Mesendoderm (in vitro differentiated cells): ENCODE measurements at regions not wholly inside any gene's neighbourhood (a gene's known extent, or its start where the extent isn't known, plus 50 kb on each side); places are given as distances from the start of the nearest gene placed in this dataset.

Source experiments
- DNase-seq: peaks from one replicate; pipeline ENCODE4 v3.0.0; 2013
- H2AK5ac ChIP-seq: 2 replicates; pipeline ENCODE4 v1.6.1; 2013; ENCODE audit warnings: low read length, inconsistent platforms
- H2BK120ac ChIP-seq: 2 replicates; pipeline ENCODE4 v1.6.1; 2013; ENCODE audit warnings: low read depth, mild to moderate bottlenecking, low read length, moderate library complexity, mixed read lengths
- H2BK15ac ChIP-seq: replicated peaks from 2 replicates; pipeline ENCODE4 v1.6.1; 2013; ENCODE audit warnings: low read depth, mild to moderate bottlenecking, moderate library complexity
- H2BK5ac ChIP-seq: 2 replicates; pipeline ENCODE4 v1.6.1; 2013; ENCODE audit warnings: low read length, inconsistent platforms
- H3K18ac ChIP-seq: 2 replicates; pipeline ENCODE4 v1.6.1; 2013; ENCODE audit warnings: mild to moderate bottlenecking, low read length, mixed read lengths
- H3K23ac ChIP-seq: one replicate; pipeline ENCODE4 v1.6.1; 2013; ENCODE audit warnings: low read length
- H3K27ac ChIP-seq: 2 replicates; pipeline ENCODE4 v1.5.1; 2013; ENCODE audit warnings: low read depth, mild to moderate bottlenecking, inconsistent platforms, low read length, moderate library complexity
- H3K27me3 ChIP-seq: 2 replicates; pipeline ENCODE4 v1.6.1; 2013; ENCODE audit warnings: low read length, control low read depth, mild to moderate bottlenecking, inconsistent platforms; ENCODE audit not compliant: insufficient read depth, poor library complexity
- H3K36me3 ChIP-seq: 2 replicates; pipeline ENCODE4 v1.6.1; 2013; ENCODE audit warnings: low read length, inconsistent platforms; ENCODE audit not compliant: control insufficient read depth, insufficient read depth
- H3K4ac ChIP-seq: one replicate; pipeline ENCODE4 v1.6.1; 2013; ENCODE audit warnings: low read depth, mild to moderate bottlenecking, low read length, moderate library complexity
- H3K4me1 ChIP-seq: 2 replicates; pipeline ENCODE4 v1.6.1; 2013; ENCODE audit warnings: low read depth, low read length, inconsistent platforms; ENCODE audit not compliant: control insufficient read depth
- H3K4me2 ChIP-seq: 2 replicates; pipeline ENCODE4 v1.6.1; 2013; ENCODE audit warnings: low read length
- H3K4me3 ChIP-seq: 2 replicates; pipeline ENCODE4 v1.5.1; 2013; ENCODE audit warnings: mild to moderate bottlenecking, low read length
- H3K56ac ChIP-seq: one replicate; pipeline ENCODE4 v1.6.1; 2013; ENCODE audit warnings: low read length
- H3K79me1 ChIP-seq: 2 replicates; pipeline ENCODE4 v1.6.1; 2013; ENCODE audit warnings: low read length, inconsistent platforms
- H3K79me2 ChIP-seq: 2 replicates; pipeline ENCODE4 v1.6.1; 2013; ENCODE audit warnings: mild to moderate bottlenecking, low read length; ENCODE audit not compliant: control insufficient read depth, insufficient read depth
- H3K9ac ChIP-seq: 2 replicates; pipeline ENCODE4 v1.6.1; 2013; ENCODE audit warnings: low read length, inconsistent platforms
- H4K5ac ChIP-seq: one replicate; pipeline ENCODE4 v1.6.1; 2013; ENCODE audit warnings: low read length
- H4K8ac ChIP-seq: one replicate; pipeline ENCODE4 v1.6.1; 2013; ENCODE audit warnings: low read depth, mild to moderate bottlenecking, control low read depth, low read length, moderate library complexity
- WGBS: extraction: QIAGEN DNeasy Blood & Tissue Kit; methylation state at CpG from one replicate; pipeline ENCODE4 v1.1.7; 2013; ENCODE audit warnings: low lambda C conversion rate, missing lambda C conversion rate; ENCODE audit not compliant: insufficient coverage; ENCODE audit errors: extremely low coverage; 5-methylcytosine and 5-hydroxymethylcytosine counted together

- Histone ChIP-seq H3K4me1 (no peaks in the 10 kb centered on the region), H2BK120ac (no peak overlapping the region), H3K4me2 (no peak overlapping the region), H3K4ac (no peak overlapping the region), H3K18ac (no peak overlapping the region), H3K9ac (no peak overlapping the region), H2BK5ac (no peak overlapping the region), H3K23ac (no peak overlapping the region), H3K27ac (no peak overlapping the region), H4K5ac (no peak overlapping the region), H3K79me1 (no peaks in the 10 kb centered on the region), H3K56ac (no peak overlapping the region), H4K8ac (no peak overlapping the region), H2AK5ac (no peak overlapping the region), H3K27me3 (no peaks in the 10 kb centered on the region), H3K4me3 (no peak overlapping the region), H3K36me3 (no peaks in the 10 kb centered on the region), H3K79me2 (no peaks in the 10 kb centered on the region), H2BK15ac (no peak overlapping the region)
- WGBS = no CpG with 5 or more reads among the region's 30 CpGs
- no peak for DNase-seq
These were observed 59.1 kb upstream of the TTC34 start for GRCh38 chr1:2860476-2861142.

GRCh38 chr1:2861143-2861987 is 59.9 kb upstream of the TTC34 start:
- H2BK120ac ChIP-seq = no peak overlapping the region
- H3K56ac ChIP-seq = no peak overlapping the region
- no peaks in the 10 kb centered on the region for H3K4me1 ChIP-seq
- H4K5ac ChIP-seq = no peak overlapping the region
- no peak overlapping the region for H3K18ac ChIP-seq
- H2AK5ac ChIP-seq = no peak overlapping the region
- no peaks in the 10 kb centered on the region for H3K36me3 ChIP-seq
- H3K23ac ChIP-seq = no peak overlapping the region
- no peak overlapping the region for H3K4me3 ChIP-seq
- H3K27me3 ChIP-seq = no peaks in the 10 kb centered on the region
- no peak overlapping the region for H4K8ac ChIP-seq
- H3K79me2 ChIP-seq = no peaks in the 10 kb centered on the region
- DNase-seq = no peak
- H3K4me2 ChIP-seq = no peak overlapping the region
- H3K27ac ChIP-seq = no peak overlapping the region
- no peak overlapping the region for H3K9ac ChIP-seq
- H2BK5ac ChIP-seq = no peak overlapping the region
- no peaks in the 10 kb centered on the region for H3K79me1 ChIP-seq
- no peak overlapping the region for H2BK15ac ChIP-seq
- WGBS = no CpG with 5 or more reads among the region's 19 CpGs
- H3K4ac ChIP-seq = no peak overlapping the region

GRCh38 chr1:2861988-2862813 is 60.7 kb upstream of the TTC34 start:
- no peak for DNase-seq

GRCh38 chr1:2862814-2863647 is 61.5 kb upstream of the TTC34 start:
- no peak overlapping the region for H3K56ac ChIP-seq
- H4K8ac ChIP-seq = no peak overlapping the region
- no CpG with 5 or more reads among the region's 22 CpGs for WGBS
- H3K36me3 ChIP-seq = no peaks in the 10 kb centered on the region
- no peak overlapping the region for H3K27ac ChIP-seq
- no peaks in the 10 kb centered on the region for H3K27me3 ChIP-seq
- no peak overlapping the region for H3K18ac ChIP-seq
- H4K5ac ChIP-seq = no peak overlapping the region
- no peak overlapping the region for H3K23ac ChIP-seq
- H3K9ac ChIP-seq = no peak overlapping the region
- no peak overlapping the region for H2BK15ac ChIP-seq
- H2BK5ac ChIP-seq = no peak overlapping the region
- H3K4me3 ChIP-seq = no peak overlapping the region
- H3K4me1 ChIP-seq = no peaks in the 10 kb centered on the region
- no peaks in the 10 kb centered on the region for H3K79me1 ChIP-seq
- no peaks in the 10 kb centered on the region for H3K79me2 ChIP-seq
- DNase-seq = no peak
- H3K4ac ChIP-seq = no peak overlapping the region
- H2AK5ac ChIP-seq = no peak overlapping the region
- H2BK120ac ChIP-seq = no peak overlapping the region
- H3K4me2 ChIP-seq = no peak overlapping the region

More at GRCh38 chr1:2861988-2862813, 60.7 kb upstream of the TTC34 start:
- Histone ChIP-seq H2AK5ac (no peak overlapping the region), H3K23ac (no peak overlapping the region), H3K18ac (no peak overlapping the region), H2BK15ac (no peak overlapping the region), H3K79me2 (no peaks in the 10 kb centered on the region), H3K27ac (no peak overlapping the region), H3K9ac (no peak overlapping the region), H3K56ac (no peak overlapping the region), H2BK120ac (no peak overlapping the region), H3K4me3 (no peak overlapping the region), H3K4me2 (no peak overlapping the region), H3K79me1 (no peaks in the 10 kb centered on the region), H4K5ac (no peak overlapping the region), H3K4ac (no peak overlapping the region), H3K4me1 (no peaks in the 10 kb centered on the region), H3K27me3 (no peaks in the 10 kb centered on the region), H4K8ac (no peak overlapping the region), H2BK5ac (no peak overlapping the region), H3K36me3 (no peaks in the 10 kb centered on the region)
- no CpG with 5 or more reads among the region's 35 CpGs for WGBS

- no CpG with 5 or more reads among the region's 12 CpGs for WGBS
- H2BK15ac ChIP-seq = no peak overlapping the region
These were observed 62.1 kb upstream of the TTC34 start for GRCh38 chr1:2863648-2863963.

More at GRCh38 chr1:2863648-2863963, 62.1 kb upstream of the TTC34 start:
- Histone ChIP-seq H3K79me1 (no peaks in the 10 kb centered on the region), H3K4me2 (no peak overlapping the region), H3K23ac (no peak overlapping the region), H2AK5ac (no peak overlapping the region), H3K18ac (no peak overlapping the region), H4K5ac (no peak overlapping the region), H3K56ac (no peak overlapping the region), H4K8ac (no peak overlapping the region), H3K79me2 (no peaks in the 10 kb centered on the region), H3K4ac (no peak overlapping the region), H3K27ac (no peak overlapping the region), H3K4me1 (no peaks in the 10 kb centered on the region), H3K36me3 (no peaks in the 10 kb centered on the region), H2BK120ac (no peak overlapping the region), H3K27me3 (no peaks in the 10 kb centered on the region), H3K9ac (no peak overlapping the region), H3K4me3 (no peak overlapping the region), H2BK5ac (no peak overlapping the region)
- DNase-seq = no peak
